ENCODE measurements at regions not wholly inside any gene's neighbourhood (a gene's known extent, or its start where the extent isn't known, plus 50 kb on each side); places are given as distances from the start of the nearest gene placed in this dataset.

GRCh38 chr4:126687655-126688358 lies 945.0 kb upstream of the INTU start:
- TF ChIP-seq NR1H2 (CRISPR knock-in tag; IDR thresholded peaks at IDR 0.05) = no peak
- no peak for TF ChIP-seq CTCF (IDR thresholded peaks at IDR 0.05)
- TF ChIP-seq TEAD1 (CRISPR knock-in tag; IDR thresholded peaks at IDR 0.05) = no peak
- TF ChIP-seq SOX15 (CRISPR knock-in tag; IDR thresholded peaks at IDR 0.05) = no peak
- no peak for TF ChIP-seq SMAD3 (CRISPR knock-in tag; IDR thresholded peaks at IDR 0.05; ENCODE audit: borderline replicate concordance)
- TF ChIP-seq, protein P1, sequence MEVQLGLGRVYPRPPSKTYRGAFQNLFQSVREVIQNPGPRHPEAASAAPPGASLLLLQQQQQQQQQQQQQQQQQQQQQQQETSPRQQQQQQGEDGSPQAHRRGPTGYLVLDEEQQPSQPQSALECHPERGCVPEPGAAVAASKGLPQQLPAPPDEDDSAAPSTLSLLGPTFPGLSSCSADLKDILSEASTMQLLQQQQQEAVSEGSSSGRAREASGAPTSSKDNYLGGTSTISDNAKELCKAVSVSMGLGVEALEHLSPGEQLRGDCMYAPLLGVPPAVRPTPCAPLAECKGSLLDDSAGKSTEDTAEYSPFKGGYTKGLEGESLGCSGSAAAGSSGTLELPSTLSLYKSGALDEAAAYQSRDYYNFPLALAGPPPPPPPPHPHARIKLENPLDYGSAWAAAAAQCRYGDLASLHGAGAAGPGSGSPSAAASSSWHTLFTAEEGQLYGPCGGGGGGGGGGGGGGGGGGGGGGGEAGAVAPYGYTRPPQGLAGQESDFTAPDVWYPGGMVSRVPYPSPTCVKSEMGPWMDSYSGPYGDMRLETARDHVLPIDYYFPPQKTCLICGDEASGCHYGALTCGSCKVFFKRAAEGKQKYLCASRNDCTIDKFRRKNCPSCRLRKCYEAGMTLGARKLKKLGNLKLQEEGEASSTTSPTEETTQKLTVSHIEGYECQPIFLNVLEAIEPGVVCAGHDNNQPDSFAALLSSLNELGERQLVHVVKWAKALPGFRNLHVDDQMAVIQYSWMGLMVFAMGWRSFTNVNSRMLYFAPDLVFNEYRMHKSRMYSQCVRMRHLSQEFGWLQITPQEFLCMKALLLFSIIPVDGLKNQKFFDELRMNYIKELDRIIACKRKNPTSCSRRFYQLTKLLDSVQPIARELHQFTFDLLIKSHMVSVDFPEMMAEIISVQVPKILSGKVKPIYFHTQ (CRISPR knock-in tag; IDR thresholded peaks at IDR 0.05) = no peak
- TF ChIP-seq, protein P2, sequence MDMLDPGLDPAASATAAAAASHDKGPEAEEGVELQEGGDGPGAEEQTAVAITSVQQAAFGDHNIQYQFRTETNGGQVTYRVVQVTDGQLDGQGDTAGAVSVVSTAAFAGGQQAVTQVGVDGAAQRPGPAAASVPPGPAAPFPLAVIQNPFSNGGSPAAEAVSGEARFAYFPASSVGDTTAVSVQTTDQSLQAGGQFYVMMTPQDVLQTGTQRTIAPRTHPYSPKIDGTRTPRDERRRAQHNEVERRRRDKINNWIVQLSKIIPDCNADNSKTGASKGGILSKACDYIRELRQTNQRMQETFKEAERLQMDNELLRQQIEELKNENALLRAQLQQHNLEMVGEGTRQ (CRISPR knock-in tag; IDR thresholded peaks at IDR 0.05) = no peak
- no peak for TF ChIP-seq ZNF416 (CRISPR knock-in tag; IDR thresholded peaks at IDR 0.05)
